CD4-positive, alpha-beta T cell treated with Interleukin-2 at 100 ng/mL for 4 hours (primary cell): ENCODE measurements at regions not wholly inside any gene's neighbourhood (a gene's known extent, or its start where the extent isn't known, plus 50 kb on each side); places are given as distances from the start of the nearest gene placed in this dataset.

ENCODE experiments used
- DNase-seq: peaks from one replicate; pipeline ENCODE4 v3.0.0-alpha.2; 2020; ENCODE audit warnings: low spot score

GRCh38 chr15:60093273-60094067, 89.4 kb downstream of the FOXB1 start:
- DNase-seq = no peak

- no peak for DNase-seq
Observed at GRCh38 chr15:60095711-60096110, 91.6 kb downstream of the FOXB1 start.

- DNase-seq = no peak
Observed at GRCh38 chr15:60096157-60096556, 92.0 kb downstream of the FOXB1 start.

GRCh38 chr15:60101416-60101815, 97.3 kb downstream of the FOXB1 start:
- DNase-seq = no peak

- no peak for DNase-seq
Observed at GRCh38 chr15:60102748-60103147, 98.6 kb downstream of the FOXB1 start.

- DNase-seq = no peak
Observed at GRCh38 chr15:60110909-60111308, 106.8 kb downstream of the FOXB1 start.

GRCh38 chr15:60115579-60116380, 111.7 kb downstream of the FOXB1 start:
- no peak for DNase-seq

GRCh38 chr15:60116456-60117089, 112.5 kb downstream of the FOXB1 start:
- DNase-seq = no peak

- no peak for DNase-seq
Observed at GRCh38 chr15:60118146-60118545, 114.0 kb downstream of the FOXB1 start.

GRCh38 chr15:60118626-60119025, 114.5 kb downstream of the FOXB1 start:
- no peak for DNase-seq

- DNase-seq = no peak
Observed at GRCh38 chr15:60119101-60119500, 115.0 kb downstream of the FOXB1 start.

GRCh38 chr15:60120100-60120499, 116.0 kb downstream of the FOXB1 start:
- DNase-seq = no peak

- no peak for DNase-seq
Observed at GRCh38 chr15:60121845-60122244, 117.7 kb downstream of the FOXB1 start.

GRCh38 chr15:60122691-60123090, 118.6 kb downstream of the FOXB1 start:
- no peak for DNase-seq

GRCh38 chr15:60124460-60125070, 120.5 kb downstream of the FOXB1 start:
- no peak for DNase-seq

- no peak for DNase-seq
Observed at GRCh38 chr15:60125334-60125733, 121.2 kb downstream of the FOXB1 start.

GRCh38 chr15:60126200-60126599, 122.1 kb downstream of the FOXB1 start:
- DNase-seq = no peak

- DNase-seq = no peak
Observed at GRCh38 chr15:60126661-60127060, 122.5 kb downstream of the FOXB1 start.

GRCh38 chr15:60128000-60128376, 123.9 kb downstream of the FOXB1 start:
- no peak for DNase-seq

GRCh38 chr15:60128710-60129109, 124.6 kb downstream of the FOXB1 start:
- no peak for DNase-seq

- DNase-seq = no peak
Observed at GRCh38 chr15:60130398-60130797, 126.3 kb downstream of the FOXB1 start.

GRCh38 chr15:60130821-60131220, 126.7 kb downstream of the FOXB1 start:
- DNase-seq = no peak

GRCh38 chr15:60134609-60135008, 130.5 kb downstream of the FOXB1 start:
- no peak for DNase-seq
